ENCODE measurements at regions not wholly inside any gene's neighbourhood (a gene's known extent, or its start where the extent isn't known, plus 50 kb on each side); places are given as distances from the start of the nearest gene placed in this dataset.
"Not testable (repeated sequence)": the region's sequence is repeated elsewhere in the genome, so short reads cannot be mapped to it uniquely, and the experiment has no call there.

GRCh38 chr12:91496337-91496736 lies 313.7 kb upstream of the DCN start:
- DNase-seq: no peak

- DNase-seq: no peak
These were observed 310.7 kb upstream of the DCN start for GRCh38 chr12:91493308-91493707.

GRCh38 chr12:91492648-91493047 lies 310.0 kb upstream of the DCN start:
- DNase-seq: no peak

GRCh38 chr12:91490667-91491311 lies 308.2 kb upstream of the DCN start:
- DNase-seq: no peak

GRCh38 chr12:91483471-91483985 lies 300.9 kb upstream of the DCN start:
- DNase-seq: no peak

- no peak for DNase-seq
These were observed 299.6 kb upstream of the DCN start for GRCh38 chr12:91482231-91482630.

GRCh38 chr12:91478500-91478899 lies 295.9 kb upstream of the DCN start:
- DNase-seq: no peak

GRCh38 chr12:91467686-91468085 lies 285.1 kb upstream of the DCN start:
- no peak for DNase-seq

GRCh38 chr12:91461061-91461460 lies 278.4 kb upstream of the DCN start:
- DNase-seq: no peak

- DNase-seq: no peak
These were observed 277.9 kb upstream of the DCN start for GRCh38 chr12:91460469-91460868.

GRCh38 chr12:91455321-91455720 lies 272.7 kb upstream of the DCN start:
- DNase-seq: no peak

- no peak for DNase-seq
These were observed 271.6 kb upstream of the DCN start for GRCh38 chr12:91454179-91454578.

GRCh38 chr12:91452464-91452863 lies 269.8 kb upstream of the DCN start:
- not testable (repeated sequence) for DNase-seq

GRCh38 chr12:91441993-91442952 lies 259.7 kb upstream of the DCN start:
- DNase-seq: no peak

GRCh38 chr12:91441246-91441645 lies 258.6 kb upstream of the DCN start:
- no peak for DNase-seq

GRCh38 chr12:91434081-91434480 lies 251.5 kb upstream of the DCN start:
- no peak for DNase-seq

GRCh38 chr12:91432755-91433154 lies 250.1 kb upstream of the DCN start:
- DNase-seq: no peak

GRCh38 chr12:91432089-91432488 lies 249.5 kb upstream of the DCN start:
- DNase-seq: no peak

GRCh38 chr12:91424506-91424905 lies 241.9 kb upstream of the DCN start:
- no peak for DNase-seq

- DNase-seq: no peak
These were observed 241.1 kb upstream of the DCN start for GRCh38 chr12:91423693-91424050.

- DNase-seq: no peak
These were observed 240.4 kb upstream of the DCN start for GRCh38 chr12:91422811-91423692.

GRCh38 chr12:91422127-91422526 lies 239.5 kb upstream of the DCN start:
- no peak for DNase-seq

GRCh38 chr12:91419809-91420208 lies 237.2 kb upstream of the DCN start:
- DNase-seq: no peak

Data from stimulated activated CD8-positive, alpha-beta memory T cell treated with anti-CD3 and anti-CD28 coated beads, Interleukin-4, amount 100 ng/mL, for 48 hours (primary cell).